IMR-90 (cell line): ENCODE measurements at regions not wholly inside any gene's neighbourhood (a gene's known extent, or its start where the extent isn't known, plus 50 kb on each side); places are given as distances from the start of the nearest gene placed in this dataset.

Experiments used
- ATAC-seq: fragments of 200-7000 bp; cut with Tn5 transposase; 2 replicates; pipeline ENCODE4 v1.9.1; 2020; ENCODE audit warnings: low read depth, mild to moderate bottlenecking, moderate library complexity
- BruUV-seq: library from RNA; stranded (reverse); fragments of 400-500 nt; replicated peaks from 2 replicates; lab custom pipeline; 2021; lab: Mats Ljungman, UMichigan
- CTCF ChIA-PET: fragments of 300-600 bp; formaldehyde crosslinking; extraction: SDS; loops from one replicate; lab custom pipeline; 2021; ENCODE audit warnings: antibody characterized with exemption; lab: Yijun Ruan, JAX
- POLR2A ChIA-PET: fragments of 300-600 bp; sonication (Branson Sonifier 250); formaldehyde crosslinking; loops from one replicate; lab custom pipeline; 2022; ENCODE audit warnings: antibody characterized with exemption; ENCODE audit not compliant: unreplicated experiment; lab: Charles Lee
- DNase-seq: peaks from one replicate; pipeline ENCODE4 v3.0.0; 2013
- H2AFZ ChIP-seq: replicated peaks from 2 replicates; pipeline ENCODE3; 2013; ENCODE audit warnings: low read length, mild to moderate bottlenecking; ENCODE audit not compliant: poor library complexity
- H2AK5ac ChIP-seq: 2 replicates; pipeline ENCODE4 v1.6.1; 2013; ENCODE audit warnings: low read depth, low read length, inconsistent platforms
- H2AK9ac ChIP-seq: replicated peaks from 2 replicates; pipeline ENCODE3; 2013; ENCODE audit warnings: mild to moderate bottlenecking, low read depth, low read length, moderate library complexity; ENCODE audit not compliant: poor library complexity
- H2BK120ac ChIP-seq: 2 replicates; pipeline ENCODE4 v1.6.1; 2013; ENCODE audit warnings: low read depth, low read length, inconsistent platforms
- H2BK15ac ChIP-seq: 3 replicates; pipeline ENCODE4 v1.6.1; 2013; ENCODE audit warnings: low read depth, low read length, inconsistent platforms
- H2BK20ac ChIP-seq: 2 replicates; pipeline ENCODE4 v1.6.1; 2013; ENCODE audit warnings: low read depth, mild to moderate bottlenecking, inconsistent platforms, low read length, moderate library complexity
- H2BK5ac ChIP-seq: 2 replicates; pipeline ENCODE4 v1.6.1; 2013; ENCODE audit warnings: mild to moderate bottlenecking, low read depth, low read length, inconsistent platforms; ENCODE audit not compliant: poor library complexity, severe bottlenecking
- H3K14ac ChIP-seq: replicated peaks from 2 replicates; pipeline ENCODE4 v1.6.1; 2013; ENCODE audit warnings: low read depth, low read length, inconsistent platforms
- H3K18ac ChIP-seq: 2 replicates; pipeline ENCODE4 v1.6.1; 2013; ENCODE audit warnings: low read depth, low read length, control low read depth
- H3K23ac ChIP-seq: 2 replicates; pipeline ENCODE4 v1.6.1; 2013; ENCODE audit warnings: low read depth, low read length, inconsistent platforms
- H3K27ac ChIP-seq: 2 replicates; pipeline ENCODE4 v1.5.1; 2013; ENCODE audit warnings: mild to moderate bottlenecking, control low read depth, low read length; ENCODE audit not compliant: insufficient read depth
- H3K27me3 ChIP-seq: 2 replicates; pipeline ENCODE4 v1.6.1; 2013; ENCODE audit warnings: low read length; ENCODE audit not compliant: control insufficient read depth, insufficient read depth
- H3K36me3 ChIP-seq: 2 replicates; pipeline ENCODE4 v1.6.1; 2013; ENCODE audit warnings: low read length, mixed read lengths; ENCODE audit not compliant: control insufficient read depth, insufficient read depth
- H3K4ac ChIP-seq: 2 replicates; pipeline ENCODE4 v1.6.1; 2013; ENCODE audit warnings: low read depth, low read length, inconsistent platforms
- H3K4me1 ChIP-seq: 2 replicates; pipeline ENCODE4 v1.6.1; 2013; ENCODE audit warnings: low read length, mixed read lengths; ENCODE audit not compliant: control insufficient read depth, insufficient read depth
- H3K4me2 ChIP-seq: 2 replicates; pipeline ENCODE4 v1.6.1; 2013; ENCODE audit warnings: low read depth, mild to moderate bottlenecking, control low read depth, low read length, moderate library complexity
- H3K4me3 ChIP-seq: 2 replicates; pipeline ENCODE4 v1.5.1; 2013; ENCODE audit warnings: low read depth, mild to moderate bottlenecking, control low read depth, low read length, moderate library complexity; ENCODE audit not compliant: insufficient read depth
- H3K56ac ChIP-seq: 2 replicates; pipeline ENCODE4 v1.6.1; 2013; ENCODE audit warnings: low read length, inconsistent platforms; ENCODE audit not compliant: insufficient read depth; ENCODE audit errors: extremely low read depth
- H3K79me1 ChIP-seq, 2 experiments: 2 replicates each; pipeline ENCODE4 v1.6.1; 2013; ENCODE audit warnings: low read length in 2 of 2, inconsistent platforms in 1 of 2, low read depth in 1 of 2
- H3K9ac ChIP-seq: 2 replicates; pipeline ENCODE4 v1.6.1; 2013; ENCODE audit warnings: low read depth, low read length, control low read depth
- H3K9me1 ChIP-seq: 2 replicates; pipeline ENCODE4 v1.6.1; 2013; ENCODE audit warnings: low read length, inconsistent platforms; ENCODE audit not compliant: insufficient read depth
- H3K9me3 ChIP-seq: 2 replicates; pipeline ENCODE4 v1.6.1; 2013; ENCODE audit warnings: low read length; ENCODE audit not compliant: control insufficient read depth, insufficient read depth
- H4K20me1 ChIP-seq: 2 replicates; pipeline ENCODE4 v1.6.1; 2013; ENCODE audit warnings: low read length, inconsistent platforms; ENCODE audit not compliant: insufficient read depth
- H4K5ac ChIP-seq: 2 replicates; pipeline ENCODE4 v1.6.1; 2013; ENCODE audit warnings: mild to moderate bottlenecking, low read depth, low read length, control low read depth
- H4K8ac ChIP-seq, 2 experiments: 2 replicates each; pipeline ENCODE4 v1.6.1; 2013; ENCODE audit warnings: low read depth in 2 of 2, low read length in 2 of 2, control low read depth in 1 of 2, inconsistent platforms in 1 of 2
- H4K91ac ChIP-seq: 2 replicates; pipeline ENCODE4 v1.6.1; 2013; ENCODE audit warnings: low read depth, low read length, inconsistent platforms; ENCODE audit not compliant: insufficient read depth
- MXI1 ChIP-seq: IDR thresholded peaks from 2 replicates; pipeline ENCODE4 v1.6.1; 2012; ENCODE audit warnings: low read depth, mild to moderate bottlenecking, low read length, moderate library complexity, borderline replicate concordance
- SMC3 ChIP-seq: fragments of 150-350 bp; IDR thresholded peaks from 2 replicates; pipeline ENCODE4 v1.6.1; 2016; ENCODE audit warnings: low read depth, mild to moderate bottlenecking, antibody characterized with exemption, low read length, moderate library complexity
- WGBS, 2 experiments: methylation state at CpG; one replicate each; pipeline versions ENCODE4 v1.1.5 to v1.1.7; 2013; ENCODE audit warnings: missing lambda C conversion rate in 2 of 2; ENCODE audit not compliant: insufficient read length in 1 of 2; ENCODE audit errors: extremely low coverage in 2 of 2; 5-methylcytosine and 5-hydroxymethylcytosine counted together
- dilution Hi-C: fragments of 300-500 bp; cut with HindIII; formaldehyde crosslinking; loops from one replicate; pipeline ENCODE4 v1.14.3; 2018; ENCODE audit warnings: low sequenced_read_pairs; ENCODE audit not compliant: unreplicated experiment
- in situ Hi-C: fragments of 300-500 bp; cut with MboI; formaldehyde crosslinking; loops from 3 replicates; pipeline ENCODE4 v1.14.3; 2019; ENCODE audit warnings: low sequenced_read_pairs, inconsistent platforms, mixed read lengths
- intact Hi-C: fragments of 100-400 bp; cut with micrococcal nuclease; formaldehyde crosslinking; loops from 2 replicates; pipeline ENCODE4 v1.10.0; 2022

DNA sequence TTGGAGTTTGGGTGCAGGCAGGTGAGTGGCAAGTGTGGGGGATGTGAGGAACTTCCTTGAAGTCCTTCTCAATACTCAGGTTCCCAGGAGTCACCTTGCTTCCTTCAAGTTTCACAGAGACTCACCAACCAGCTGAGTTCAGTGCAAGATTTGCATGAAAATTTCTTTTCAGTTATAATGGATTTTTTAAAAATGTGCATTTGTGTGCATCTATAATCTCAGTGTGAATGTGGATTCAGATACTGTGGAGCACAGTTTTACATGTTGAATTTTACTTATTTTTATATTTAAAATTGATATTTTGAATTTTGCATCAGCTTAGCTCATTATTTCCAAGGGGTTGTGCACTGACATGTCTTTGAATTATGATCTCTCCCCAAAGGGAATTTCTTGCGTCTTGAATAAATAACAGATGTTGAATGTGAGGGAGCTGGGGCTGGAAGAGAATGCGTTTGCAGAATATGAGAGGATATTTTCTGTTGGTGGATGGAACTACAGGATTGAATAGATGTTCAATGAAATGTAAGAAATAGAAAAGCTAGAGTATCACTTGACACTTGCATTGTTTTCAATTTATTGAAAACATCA, 184.3 kb downstream of the RPRM start:
- H3K18ac ChIP-seq = no peak overlapping the region
- H2AFZ ChIP-seq = no peak overlapping the region
- no peak overlapping the region for H3K4me3 ChIP-seq
- no peak overlapping the region for H3K4me2 ChIP-seq
- no TSS peak for BruUV-seq
- no peak overlapping the region for H2BK15ac ChIP-seq
- no CpG with 5 or more reads among the region's 2 CpGs for WGBS, 2 experiments
- ATAC-seq = no peak
- no peak overlapping the region for H2BK20ac ChIP-seq
- no peak overlapping the region for H3K27ac ChIP-seq
- POLR2A ChIA-PET = no interaction called here
- no peak overlapping the region for H2AK5ac ChIP-seq
- H3K4me1 ChIP-seq = no peaks in the 10 kb centered on the region
- H4K5ac ChIP-seq = no peak overlapping the region
- H3K23ac ChIP-seq = no peak overlapping the region
- no peaks in the 10 kb centered on the region for H3K27me3 ChIP-seq
- intact Hi-C loops (loop anchor here (5.0 kb wide), 1 partner anchor 1527 kb away; no protein-coding TSS in a partner anchor), in situ Hi-C loops (no loop called here), dilution Hi-C loops (no loop called here)
- H3K56ac ChIP-seq = no peak overlapping the region
- no peak overlapping the region for H3K4ac ChIP-seq
- no peak overlapping the region for H3K14ac ChIP-seq
- no peaks in the 10 kb centered on the region for H3K36me3 ChIP-seq
- H3K9me1 ChIP-seq = no peaks in the 10 kb centered on the region
- TF ChIP-seq MXI1 (no peak), SMC3 (no peak)
- no peak overlapping the region for H4K91ac ChIP-seq
- no peaks in the 10 kb centered on the region for H4K20me1 ChIP-seq
- H2BK5ac ChIP-seq = no peak overlapping the region
- CTCF ChIA-PET = no interaction called here
- H2BK120ac ChIP-seq = no peak overlapping the region
- no peak overlapping the region for H3K9ac ChIP-seq
- H3K9me3 ChIP-seq = 0 out of 2 replicates have a peak, but pooled peaks cover under 1% of the 10 kb centered on the region
- no peak for DNase-seq
- H3K79me1 ChIP-seq = no peaks in the 10 kb centered on the region
- no peak overlapping the region for H2AK9ac ChIP-seq
- H4K8ac ChIP-seq = no peak overlapping the region
